Medulla oblongata (tissue), 1 donor: ENCODE measurements at regions not wholly inside any gene's neighbourhood (a gene's known extent, or its start where the extent isn't known, plus 50 kb on each side); places are given as distances from the start of the nearest gene placed in this dataset.

ENCODE experiments used
- DNase-seq: peaks from one replicate; pipeline ENCODE4 v3.0.0-alpha.2; 2015; ENCODE audit errors: extremely low spot score

DNA sequence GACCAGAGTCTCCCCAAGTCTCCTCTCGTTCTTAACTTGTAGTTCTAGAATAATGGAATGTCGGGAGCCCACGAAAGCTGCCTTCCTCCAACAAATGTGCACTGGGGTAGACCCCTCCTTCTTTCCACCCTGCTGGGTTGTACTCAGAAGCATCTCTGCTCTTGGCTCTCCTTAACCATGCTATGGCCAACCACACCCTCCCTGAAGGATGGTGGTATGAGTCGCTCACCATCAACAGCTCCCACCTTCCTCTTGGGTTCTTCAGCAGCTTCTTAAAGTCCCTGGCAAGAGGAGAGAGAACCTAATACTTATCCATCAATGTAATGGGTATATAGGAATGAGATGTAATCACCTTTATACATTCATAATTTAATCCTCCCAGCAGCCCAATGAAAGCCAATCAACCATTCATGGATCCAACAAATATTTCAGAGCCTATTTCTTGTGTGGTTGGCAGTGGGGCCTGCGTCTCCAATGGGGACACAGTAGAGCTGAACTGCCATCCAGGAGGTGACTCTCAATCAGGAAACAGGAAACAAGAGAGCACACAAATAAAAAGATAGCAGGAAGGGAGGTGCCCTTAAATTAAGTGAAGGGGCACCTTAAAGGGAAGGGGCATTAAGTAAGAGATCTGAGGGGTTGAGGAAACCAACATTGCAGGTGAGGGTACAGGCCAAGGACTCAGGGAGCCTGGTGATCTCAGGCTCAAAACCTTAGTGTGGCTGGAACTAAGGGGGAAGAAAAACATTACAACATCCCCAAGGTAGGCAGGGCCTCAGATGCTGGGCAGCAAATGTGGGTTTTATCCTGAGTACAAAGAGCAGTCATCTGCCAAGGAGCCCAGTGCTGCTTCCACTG, 64.4 kb upstream of the ETS2 start:
- DNase-seq = no peak

DNA sequence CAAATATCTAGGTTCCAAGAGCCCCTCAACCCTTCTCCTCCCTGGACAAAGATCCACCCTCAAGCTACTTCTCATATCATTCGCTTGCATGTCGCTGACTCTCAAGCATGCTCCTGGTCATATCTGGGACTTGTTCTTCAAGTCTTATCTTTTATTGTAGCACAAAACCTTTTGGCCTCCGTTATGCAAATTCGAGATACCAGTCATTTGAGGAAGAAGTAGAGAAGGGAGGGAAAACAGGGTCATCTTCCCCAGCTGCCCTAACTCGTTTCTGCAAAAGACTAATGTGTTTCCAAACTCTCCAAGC, 63.8 kb upstream of the ETS2 start:
- DNase-seq = no peak

DNA sequence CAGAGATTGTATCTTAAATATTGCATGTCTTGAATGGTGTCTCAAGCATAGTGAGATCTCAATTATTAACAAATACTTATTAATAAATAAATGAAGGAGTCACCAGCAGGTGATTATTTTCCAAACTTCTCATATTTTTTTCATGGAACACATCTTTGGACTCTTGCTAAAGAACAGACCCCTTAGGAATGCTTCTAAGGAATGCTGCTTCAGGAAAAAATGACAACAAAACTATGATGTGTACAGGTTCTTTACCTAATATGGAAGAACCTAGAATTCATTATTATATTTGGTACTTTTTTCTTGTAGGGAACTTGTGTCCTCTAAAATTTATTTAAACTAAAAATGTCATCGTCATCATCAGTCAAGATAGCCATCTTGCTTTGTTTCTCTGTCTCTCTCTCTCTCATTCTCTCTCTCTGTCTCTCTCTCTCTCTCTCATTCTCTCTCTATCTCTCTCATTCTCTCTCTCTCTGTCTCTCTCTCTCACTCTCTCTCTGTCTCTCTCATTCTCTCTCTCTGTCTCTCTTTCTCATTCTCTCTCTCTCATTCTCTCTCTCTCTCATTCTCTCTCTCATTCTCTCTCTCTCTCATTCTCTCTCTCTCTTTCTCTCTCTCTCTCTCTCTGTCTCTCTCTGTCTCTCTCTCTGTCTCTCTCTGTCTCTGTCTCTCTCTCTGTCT, 63.0 kb upstream of the ETS2 start:
- DNase-seq = no peak

DNA sequence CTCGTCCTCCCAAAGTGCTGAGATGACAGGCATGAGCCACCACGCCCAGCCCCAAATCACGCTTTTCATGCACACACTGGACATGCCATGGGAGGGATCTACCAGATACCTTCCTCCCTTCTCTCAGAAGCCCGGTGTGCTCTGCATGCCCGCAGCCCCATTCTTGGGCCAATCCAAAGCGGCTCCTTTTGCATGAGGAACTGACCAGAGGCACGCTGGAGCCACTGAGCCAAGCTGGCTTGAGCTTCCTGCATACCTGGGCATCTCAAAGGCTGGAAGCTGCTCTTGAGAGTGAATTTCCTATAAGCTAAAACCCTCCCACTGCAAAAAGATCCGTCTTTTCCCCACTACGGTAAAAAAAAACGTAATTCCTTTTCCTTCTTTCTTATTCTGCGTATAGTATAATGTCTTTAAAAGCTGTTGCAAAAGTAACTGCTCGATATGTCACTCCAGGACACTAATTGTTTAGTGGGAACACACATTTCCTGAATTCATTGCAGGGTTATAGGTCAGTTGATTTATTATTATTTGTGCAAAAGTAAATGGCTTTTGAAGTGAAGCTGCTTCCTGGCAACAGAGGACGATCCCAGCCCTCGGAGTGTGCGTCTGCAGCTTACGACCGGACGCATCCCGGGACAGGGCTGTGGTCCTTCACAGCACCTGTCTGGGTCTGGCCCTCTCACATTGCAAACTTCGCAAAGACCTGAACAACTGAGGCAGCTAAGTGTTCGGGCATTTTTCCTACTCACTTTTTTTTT, 61.8 kb upstream of the ETS2 start:
- no peak for DNase-seq

DNA sequence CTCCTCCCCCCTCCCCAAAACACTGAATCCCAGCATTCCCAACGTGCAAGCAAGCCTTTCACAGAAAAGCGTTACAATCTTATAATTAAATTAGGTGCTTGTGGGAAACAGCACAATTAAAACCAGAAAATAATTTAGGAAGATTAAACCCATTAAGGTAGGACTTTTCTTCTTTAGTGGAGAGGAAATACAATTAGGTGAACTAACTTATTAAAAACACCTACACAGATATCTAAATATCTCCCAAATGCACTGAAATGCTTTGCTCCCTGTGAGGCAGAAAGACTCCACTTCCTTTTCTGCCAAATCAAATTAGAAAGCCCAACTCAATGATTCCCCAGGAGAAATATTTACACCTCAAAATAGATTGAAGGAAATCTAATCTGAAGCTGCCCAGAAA, 60.9 kb upstream of the ETS2 start:
- DNase-seq = no peak

DNA sequence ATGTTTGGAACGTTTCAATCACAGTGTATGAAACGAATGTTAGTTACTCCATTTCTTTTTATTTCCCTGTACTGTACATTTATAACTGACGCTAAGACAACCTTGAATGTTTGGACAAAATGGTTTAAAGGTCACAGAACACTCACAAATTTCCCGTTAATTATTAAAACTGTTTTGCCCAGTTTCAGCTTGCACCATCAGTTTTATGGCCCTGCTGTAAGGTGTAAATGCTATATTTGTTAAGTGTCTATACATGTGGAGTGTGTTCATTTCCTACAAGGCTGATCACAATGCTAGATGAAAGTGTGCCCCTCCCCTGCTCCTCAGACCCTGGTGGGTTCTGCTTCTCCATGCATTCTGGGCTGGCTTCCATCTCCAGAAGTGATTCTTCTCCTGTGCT, 57.9 kb upstream of the ETS2 start:
- no peak for DNase-seq

DNA sequence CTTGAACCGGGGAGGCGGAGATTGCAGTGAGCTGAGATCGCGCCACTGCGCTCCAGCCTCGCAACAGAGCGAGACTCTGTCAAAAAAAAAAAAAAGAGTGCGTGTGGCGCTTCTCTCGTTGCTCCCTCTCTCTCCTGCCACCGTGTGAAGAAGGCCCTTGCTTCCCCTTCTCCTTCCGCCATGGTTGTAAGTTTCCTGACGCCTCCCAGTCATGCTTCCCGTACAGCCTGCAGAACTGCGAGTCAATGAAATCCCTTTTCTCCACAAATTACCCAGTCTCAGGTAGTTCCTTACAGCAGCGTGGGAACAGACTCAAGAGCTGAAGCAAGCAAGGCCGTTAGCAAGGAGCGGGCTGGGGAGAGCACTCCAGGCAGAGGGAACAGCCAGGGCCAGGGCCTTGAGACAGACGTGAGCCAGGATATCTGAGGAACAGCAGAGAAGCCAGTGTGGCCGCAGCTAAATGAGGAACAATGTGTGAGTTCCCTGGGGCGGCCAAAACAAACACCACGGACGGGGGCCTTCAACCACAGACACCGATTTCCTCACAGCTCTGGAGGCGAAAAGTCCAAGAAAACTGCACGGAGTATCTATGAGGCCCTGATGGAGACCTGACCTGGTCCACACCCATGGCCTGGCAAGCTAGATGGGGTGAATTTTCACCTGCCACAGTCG, 54.2 kb upstream of the ETS2 start:
- DNase-seq = peak; percentile 57

DNA sequence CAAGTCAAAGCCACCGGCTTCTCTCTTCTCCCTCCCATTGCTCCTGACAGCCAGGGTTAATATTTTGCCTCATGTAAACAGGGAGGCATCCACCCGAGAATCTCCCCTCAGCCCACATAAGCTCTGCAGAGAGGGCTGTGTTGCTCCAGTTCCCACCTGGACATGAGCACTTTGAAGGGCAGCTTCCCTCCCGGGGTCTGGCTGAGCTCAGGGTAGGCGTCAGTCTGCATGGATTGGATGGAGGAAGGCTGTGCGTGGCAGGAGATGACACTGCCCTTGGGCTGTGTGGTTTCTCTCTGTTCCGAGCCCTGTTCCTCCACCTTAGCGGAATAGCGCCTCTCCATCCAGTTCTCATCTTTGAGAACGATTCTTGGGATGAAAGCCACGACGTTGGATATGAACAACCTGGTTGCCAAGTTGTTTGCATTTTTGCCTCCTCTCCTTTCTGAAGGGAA, 53.7 kb upstream of the ETS2 start:
- DNase-seq = no peak

DNA sequence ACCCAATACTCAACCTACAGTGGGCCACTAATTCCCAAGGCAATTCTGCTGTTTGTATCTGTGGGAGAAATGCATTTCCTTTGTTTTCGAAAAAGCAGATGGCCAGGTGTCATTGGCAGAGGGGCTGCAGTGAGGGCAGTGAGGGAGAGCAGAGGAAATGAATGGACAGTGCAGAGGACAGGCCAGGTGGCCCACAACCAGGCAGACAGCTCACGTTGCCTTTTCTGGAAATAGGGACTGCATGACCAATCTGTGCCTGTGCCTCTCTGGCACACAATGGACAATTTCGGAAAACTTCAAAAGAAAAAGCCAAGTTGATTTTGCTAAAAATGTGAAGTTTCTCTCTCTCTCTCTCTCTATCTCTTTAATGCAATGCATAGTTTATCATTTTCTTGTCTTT, 52.6 kb upstream of the ETS2 start:
- no peak for DNase-seq

DNA sequence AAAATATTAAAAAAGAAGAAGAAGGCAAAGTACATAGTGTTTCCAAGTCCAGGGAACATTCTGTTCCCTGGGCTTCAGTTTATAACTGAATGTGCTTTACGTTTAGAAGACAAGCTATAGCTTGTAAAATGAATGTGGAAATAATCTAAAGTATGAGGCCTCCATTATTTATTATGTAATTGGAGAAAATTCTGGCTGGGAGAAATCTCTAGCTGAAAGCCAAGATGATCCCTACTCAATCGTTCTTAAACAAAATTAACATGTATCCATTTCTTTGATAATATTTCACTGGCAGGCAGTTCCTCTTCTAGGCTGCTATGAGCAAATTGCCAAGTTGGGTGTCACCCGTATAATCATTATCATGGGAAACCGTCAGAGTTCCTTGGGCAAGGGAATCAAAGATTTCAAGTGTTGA, 52.2 kb upstream of the ETS2 start:
- DNase-seq = no peak
